ENCODE measurements at regions not wholly inside any gene's neighbourhood (a gene's known extent, or its start where the extent isn't known, plus 50 kb on each side); places are given as distances from the start of the nearest gene placed in this dataset.

GRCh38 chr14:99043756-99044155, 228.2 kb downstream of the BCL11B start:
- no peak for FAIRE-seq
- ChIA-PET POLR2A (no interaction called here), CTCF (no interaction called here)
- Histone ChIP-seq H4K20me1 (replicated peaks; ENCODE audit: control insufficient read depth, extremely low read depth, insufficient read depth, low read length) (no peaks in the 10 kb centered on the region), H3K36me3 (ENCODE audit: control insufficient read depth in 2 of 2, extremely low read depth in 1 of 2, insufficient read depth in 2 of 2, low read length in 2 of 2) (no peaks in the 10 kb centered on the region), H3K9me1 (replicated peaks; ENCODE audit: control insufficient read depth, extremely low read depth, insufficient read depth, low read length) (no peaks in the 10 kb centered on the region), H3K27me3 (ENCODE audit: control insufficient read depth in 2 of 2, insufficient read depth in 2 of 2, low read length in 2 of 2) (no peaks in the 10 kb centered on the region), H3K27ac (ENCODE audit: insufficient read depth, low read depth, low read length) (no peak overlapping the region), H3K4me3 (replicated peaks in 1 of 3; ENCODE audit: insufficient read depth in 1 of 3, low read depth in 1 of 3, low read length in 3 of 3) (no peak overlapping the region), H2AFZ (ENCODE audit: low read depth, low read length) (no peak overlapping the region), H3K9ac (replicated peaks; ENCODE audit: extremely low read depth, insufficient read depth, low read length) (no peak overlapping the region), H3K9me3 (replicated peaks; ENCODE audit: control insufficient read depth, insufficient read depth, low read length) (peaks cover 6% of the 10 kb centered on the region), H3K4me2 (ENCODE audit: insufficient read depth, low read length) (no peak overlapping the region), H3K79me2 (ENCODE audit: control insufficient read depth, insufficient read depth, low read length) (no peaks in the 10 kb centered on the region), H3K4me1 (ENCODE audit: control insufficient read depth, extremely low read depth, insufficient read depth, low read length) (no peaks in the 10 kb centered on the region)
- intact Hi-C loops (cut with micrococcal nuclease) (no loop called here), dilution Hi-C loops (cut with MboI; ENCODE audit: extremely low pct_ligation_motif_present, low sequenced_read_pairs) (no loop called here)
- BruUV-seq (replicated peaks): no TSS peak
- TF ChIP-seq EZH2 (IDR thresholded peaks at IDR 0.05; ENCODE audit: borderline replicate concordance, low read depth, low read length, severe bottlenecking): no peak
- TF ChIP-seq POLR2A (IDR thresholded peaks at IDR 0.05; ENCODE audit: low read depth, low read length): no peak
- no peak for TF ChIP-seq JUN (IDR thresholded peaks at IDR 0.05; ENCODE audit: borderline replicate concordance, insufficient read depth, insufficient read length, low read depth)
- no peak for TF ChIP-seq GATA2 (IDR thresholded peaks at IDR 0.05; ENCODE audit: insufficient read depth, insufficient read length, low read depth, low read length)
- TF ChIP-seq, protein P1, sequence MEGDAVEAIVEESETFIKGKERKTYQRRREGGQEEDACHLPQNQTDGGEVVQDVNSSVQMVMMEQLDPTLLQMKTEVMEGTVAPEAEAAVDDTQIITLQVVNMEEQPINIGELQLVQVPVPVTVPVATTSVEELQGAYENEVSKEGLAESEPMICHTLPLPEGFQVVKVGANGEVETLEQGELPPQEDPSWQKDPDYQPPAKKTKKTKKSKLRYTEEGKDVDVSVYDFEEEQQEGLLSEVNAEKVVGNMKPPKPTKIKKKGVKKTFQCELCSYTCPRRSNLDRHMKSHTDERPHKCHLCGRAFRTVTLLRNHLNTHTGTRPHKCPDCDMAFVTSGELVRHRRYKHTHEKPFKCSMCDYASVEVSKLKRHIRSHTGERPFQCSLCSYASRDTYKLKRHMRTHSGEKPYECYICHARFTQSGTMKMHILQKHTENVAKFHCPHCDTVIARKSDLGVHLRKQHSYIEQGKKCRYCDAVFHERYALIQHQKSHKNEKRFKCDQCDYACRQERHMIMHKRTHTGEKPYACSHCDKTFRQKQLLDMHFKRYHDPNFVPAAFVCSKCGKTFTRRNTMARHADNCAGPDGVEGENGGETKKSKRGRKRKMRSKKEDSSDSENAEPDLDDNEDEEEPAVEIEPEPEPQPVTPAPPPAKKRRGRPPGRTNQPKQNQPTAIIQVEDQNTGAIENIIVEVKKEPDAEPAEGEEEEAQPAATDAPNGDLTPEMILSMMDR (IDR thresholded peaks at IDR 0.05; ENCODE audit: extremely low read depth in 1 of 2, insufficient read depth in 1 of 2, low read depth in 1 of 2, low read length in 2 of 2): no peak
- no peak for TF ChIP-seq MYC (IDR thresholded peaks at IDR 0.05; ENCODE audit: low read depth, low read length)
- TF ChIP-seq FOS (IDR thresholded peaks at IDR 0.05; ENCODE audit: borderline replicate concordance, insufficient read depth, low read length): no peak
- no peak for DNase-seq (ENCODE audit: low read depth, low spot score)
